ENCODE measurements at regions not wholly inside any gene's neighbourhood (a gene's known extent, or its start where the extent isn't known, plus 50 kb on each side); places are given as distances from the start of the nearest gene placed in this dataset.
"Not testable (repeated sequence)": the region's sequence is repeated elsewhere in the genome, so short reads cannot be mapped to it uniquely, and the experiment has no call there.

- ATAC-seq; H3K27me3 ChIP-seq; H3K36me3 ChIP-seq; H3K27ac ChIP-seq; DNase-seq; H3K9me3 ChIP-seq; H3K4me3 ChIP-seq; intact Hi-C loops (cut with DNase I): not testable (repeated sequence)
- WGBS, 4 donors, result 87 to 91% (median 90%) methylated on average over 4 to 5 of the region's 5 CpGs
- peaks cover 0 to 19% (median 2%) of the 10 kb centered on the region in 12 donors for H3K4me1 ChIP-seq
- TF ChIP-seq CTCF (IDR thresholded peaks at IDR 0.05), result peak in 1 of 12 donors; percentile 15
Observed at GRCh38 chr10:124192664-124193308, 99.4 kb upstream of the CHST15 start.

GRCh38 chr10:124190476-124190875 lies 97.1 kb upstream of the CHST15 start:
- H3K9me3 ChIP-seq; DNase-seq; intact Hi-C loops (cut with DNase I); H3K4me3 ChIP-seq; H3K36me3 ChIP-seq; ATAC-seq; H3K27ac ChIP-seq; H3K27me3 ChIP-seq; H3K4me1 ChIP-seq: not testable (repeated sequence)
- 71 to 77% (median 73%) methylated on average over 2 of the region's 2 CpGs for WGBS, 4 donors

- ATAC-seq (no peak), DNase-seq (no peak)
- H3K4me3 ChIP-seq, result no peak overlapping the region
- H3K36me3 ChIP-seq, result no peaks in the 10 kb centered on the region
- peaks cover 0 to 12% (median 0%) of the 10 kb centered on the region in 12 donors for H3K4me1 ChIP-seq
- no peak overlapping the region for H3K27ac ChIP-seq
- no peak for TF ChIP-seq CTCF (IDR thresholded peaks at IDR 0.05)
- no peak for TF ChIP-seq POLR2A (IDR thresholded peaks at IDR 0.05)
- intact Hi-C loops (cut with DNase I), result no loop called here
- no peaks in the 10 kb centered on the region for H3K27me3 ChIP-seq
- H3K9me3 ChIP-seq, result peaks cover 0 to 3% (median 0%) of the 10 kb centered on the region in 12 donors
- WGBS, 4 donors, result 87 to 93% (median 93%) methylated on average over 3 to 7 of the region's 7 CpGs
Observed at GRCh38 chr10:124186956-124187355, 93.6 kb upstream of the CHST15 start.

GRCh38 chr10:124185084-124185483 lies 91.7 kb upstream of the CHST15 start:
- Histone ChIP-seq H3K9me3 (peaks cover 0 to 3% (median 0%) of the 10 kb centered on the region in 12 donors), H3K27ac (no peak overlapping the region), H3K27me3 (no peaks in the 10 kb centered on the region), H3K4me1 (peaks cover 0 to 18% (median 0%) of the 10 kb centered on the region in 12 donors), H3K36me3 (no peaks in the 10 kb centered on the region), H3K4me3 (no peak overlapping the region)
- WGBS, 4 donors, result 68 to 77% (median 76%) methylated on average over 8 of the region's 8 CpGs
- intact Hi-C loops (cut with DNase I), result no loop called here
- no peak for ATAC-seq
- TF ChIP-seq POLR2A (IDR thresholded peaks at IDR 0.05), result no peak
- DNase-seq, result no peak

GRCh38 chr10:124184208-124184830 lies 90.9 kb upstream of the CHST15 start:
- Histone ChIP-seq H3K4me3 (no peak overlapping the region), H3K4me1 (peaks cover 0 to 18% (median 0%) of the 10 kb centered on the region in 12 donors), H3K36me3 (no peaks in the 10 kb centered on the region), H3K9me3 (peaks cover 0 to 3% (median 0%) of the 10 kb centered on the region in 12 donors), H3K27me3 (no peaks in the 10 kb centered on the region), H3K27ac (no peak overlapping the region)
- intact Hi-C loops (cut with DNase I), result no loop called here
- WGBS, 4 donors, result 96 to 100% (median 98%) methylated on average over 3 of the region's 3 CpGs
- TF ChIP-seq CTCF (IDR thresholded peaks at IDR 0.05) (no peak), POLR2A (IDR thresholded peaks at IDR 0.05) (no peak)
- no peak for ATAC-seq
- DNase-seq, result no peak
